Vagina (tissue), 2 donors: ENCODE measurements at regions not wholly inside any gene's neighbourhood (a gene's known extent, or its start where the extent isn't known, plus 50 kb on each side); places are given as distances from the start of the nearest gene placed in this dataset.

Experiments
- POLR2A ChIP-seq, 2 donors: fragments of 450-650 bp; IDR thresholded peaks; one replicate each; pipeline ENCODE4 v1.6.1; 2017; ENCODE audit warnings: antibody characterized with exemption in 2 of 2, mild to moderate bottlenecking in 2 of 2, moderate library complexity in 2 of 2
- POLR2AphosphoS5 ChIP-seq, 2 donors: sonication (generic); formaldehyde crosslinking; IDR thresholded peaks; one replicate each; pipeline ENCODE4 v1.9.0; 2017; ENCODE audit warnings: antibody characterized with exemption in 2 of 2, mild to moderate bottlenecking in 2 of 2, low read depth in 1 of 2; ENCODE audit not compliant: insufficient read depth in 1 of 2
- TF ChIP-seq, protein P1 (sequence below), 3 experiments: fragments of 450-650 bp in 2 of 3; fragments of 200-600 bp in 1 of 3; sonication (generic) in 1 of 3; IDR thresholded peaks; one replicate each; pipeline ENCODE4 v1.5.1; 2017 to 2019; ENCODE audit warnings: antibody characterized with exemption in 3 of 3, mild to moderate bottlenecking in 2 of 3, moderate library complexity in 2 of 3

DNA sequence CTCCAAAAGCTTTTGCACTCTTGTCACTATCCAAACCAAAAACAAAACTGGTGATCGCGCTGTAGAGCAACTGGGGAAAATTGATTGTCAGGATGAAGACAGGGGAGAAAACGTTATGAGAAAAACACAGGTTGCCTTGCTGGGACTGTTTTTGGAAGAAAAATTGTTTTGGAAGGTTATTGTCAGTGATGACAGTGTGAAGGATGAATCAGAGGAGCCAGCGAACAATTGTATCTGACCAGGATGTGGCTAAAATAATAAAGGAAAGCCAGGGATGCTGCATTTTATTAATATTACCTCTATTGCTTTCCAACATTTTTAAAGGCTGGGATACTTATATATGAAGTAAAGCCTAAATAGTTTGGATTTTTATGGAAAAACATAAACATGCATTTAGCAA is 334.0 kb downstream of the SPRY2 start:
- TF ChIP-seq, protein P1, sequence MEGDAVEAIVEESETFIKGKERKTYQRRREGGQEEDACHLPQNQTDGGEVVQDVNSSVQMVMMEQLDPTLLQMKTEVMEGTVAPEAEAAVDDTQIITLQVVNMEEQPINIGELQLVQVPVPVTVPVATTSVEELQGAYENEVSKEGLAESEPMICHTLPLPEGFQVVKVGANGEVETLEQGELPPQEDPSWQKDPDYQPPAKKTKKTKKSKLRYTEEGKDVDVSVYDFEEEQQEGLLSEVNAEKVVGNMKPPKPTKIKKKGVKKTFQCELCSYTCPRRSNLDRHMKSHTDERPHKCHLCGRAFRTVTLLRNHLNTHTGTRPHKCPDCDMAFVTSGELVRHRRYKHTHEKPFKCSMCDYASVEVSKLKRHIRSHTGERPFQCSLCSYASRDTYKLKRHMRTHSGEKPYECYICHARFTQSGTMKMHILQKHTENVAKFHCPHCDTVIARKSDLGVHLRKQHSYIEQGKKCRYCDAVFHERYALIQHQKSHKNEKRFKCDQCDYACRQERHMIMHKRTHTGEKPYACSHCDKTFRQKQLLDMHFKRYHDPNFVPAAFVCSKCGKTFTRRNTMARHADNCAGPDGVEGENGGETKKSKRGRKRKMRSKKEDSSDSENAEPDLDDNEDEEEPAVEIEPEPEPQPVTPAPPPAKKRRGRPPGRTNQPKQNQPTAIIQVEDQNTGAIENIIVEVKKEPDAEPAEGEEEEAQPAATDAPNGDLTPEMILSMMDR (IDR thresholded peaks at IDR 0.05): no peak
- TF ChIP-seq POLR2A (IDR thresholded peaks at IDR 0.05): no peak
- TF ChIP-seq POLR2AphosphoS5 (IDR thresholded peaks at IDR 0.05; ENCODE audit: insufficient read depth in 1 of 2, low read depth in 1 of 2): no peak
